ENCODE measurements at regions not wholly inside any gene's neighbourhood (a gene's known extent, or its start where the extent isn't known, plus 50 kb on each side); places are given as distances from the start of the nearest gene placed in this dataset.
"Not testable (repeated sequence)": the region's sequence is repeated elsewhere in the genome, so short reads cannot be mapped to it uniquely, and the experiment has no call there.

DNA sequence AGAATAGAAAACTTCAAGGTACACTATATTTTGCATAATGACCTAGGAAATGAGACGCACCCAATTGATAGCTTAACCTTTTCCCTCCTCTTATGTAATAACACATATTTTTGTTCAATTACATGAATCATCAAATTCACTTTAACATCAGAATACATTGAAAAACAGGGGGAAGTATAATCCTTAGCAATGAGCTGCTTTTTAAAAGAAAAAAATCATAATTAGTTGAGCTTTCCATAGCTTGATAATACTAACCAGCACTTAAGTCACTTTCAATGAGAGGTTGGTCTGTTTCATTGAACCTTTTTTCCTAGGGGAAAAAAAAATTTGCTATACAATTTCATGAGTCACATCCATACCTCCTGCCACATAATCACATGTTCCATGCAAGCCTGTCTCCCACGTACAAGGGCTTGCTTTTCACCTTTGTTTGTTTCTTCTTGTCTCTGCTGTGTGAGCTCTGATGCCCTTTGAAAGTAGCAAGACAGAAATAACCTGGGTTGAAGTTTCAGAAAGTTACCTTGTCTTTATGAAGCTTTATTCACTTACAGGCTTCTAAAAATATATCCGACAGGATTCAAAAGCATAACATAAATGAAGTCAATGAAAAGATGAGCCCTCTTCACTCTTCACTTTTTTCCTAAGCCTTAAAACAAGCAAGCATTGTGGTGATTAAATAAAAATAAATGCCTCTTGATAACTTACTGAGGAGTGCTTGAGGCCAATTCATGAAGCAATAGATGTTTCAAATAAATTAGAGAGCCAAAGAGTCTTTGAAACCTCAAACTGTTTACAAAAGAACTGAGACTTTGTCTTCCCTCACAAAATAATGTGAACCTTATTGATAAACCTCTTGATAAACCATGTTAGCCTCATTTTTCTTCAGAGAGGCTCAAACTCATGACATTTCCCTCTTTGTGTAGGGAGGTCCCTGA is 108.5 kb downstream of the FEM1C start:
- no peak for DNase-seq

GRCh38 chr5:115435065-115435777 is 109.4 kb downstream of the FEM1C start:
- no peak for DNase-seq

DNA sequence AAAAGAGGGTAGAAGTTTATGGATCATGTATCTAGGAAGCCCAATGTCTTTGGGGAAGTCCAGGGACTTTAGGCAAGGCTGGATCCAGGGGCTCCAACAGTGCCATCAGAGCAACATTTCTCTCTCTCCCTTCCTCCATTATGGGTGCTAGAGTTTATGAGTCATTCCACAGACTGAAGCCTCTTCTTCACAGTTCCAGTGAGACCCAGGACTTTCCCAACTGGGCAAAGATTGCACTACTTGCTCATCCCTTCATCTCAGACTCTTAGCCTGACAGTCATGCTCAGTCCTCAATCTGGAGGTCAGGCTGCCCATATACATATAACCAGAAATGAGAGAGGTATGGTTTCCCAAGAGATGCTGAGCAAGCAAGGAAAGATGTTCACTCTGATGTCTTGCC is 110.7 kb downstream of the FEM1C start:
- DNase-seq = no peak

DNA sequence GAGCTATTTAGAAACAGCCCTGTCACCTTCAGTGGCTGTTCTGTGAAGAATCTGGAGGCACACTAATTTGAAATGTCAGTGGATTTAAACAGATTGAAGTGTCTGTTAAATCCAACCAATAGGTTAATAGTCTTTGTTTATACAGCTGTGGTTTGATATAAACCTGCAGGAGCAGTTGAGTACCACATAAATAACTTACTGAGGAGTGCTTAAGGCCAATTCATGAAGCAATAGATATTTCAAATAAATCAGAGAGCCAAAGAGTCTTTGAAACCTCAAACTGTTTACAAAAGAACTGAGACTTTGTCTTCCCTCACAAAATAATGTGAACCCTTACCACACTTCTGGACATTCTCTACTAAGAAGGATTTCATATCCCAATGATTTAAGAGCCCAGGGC is 111.9 kb downstream of the FEM1C start:
- no peak for DNase-seq

DNA sequence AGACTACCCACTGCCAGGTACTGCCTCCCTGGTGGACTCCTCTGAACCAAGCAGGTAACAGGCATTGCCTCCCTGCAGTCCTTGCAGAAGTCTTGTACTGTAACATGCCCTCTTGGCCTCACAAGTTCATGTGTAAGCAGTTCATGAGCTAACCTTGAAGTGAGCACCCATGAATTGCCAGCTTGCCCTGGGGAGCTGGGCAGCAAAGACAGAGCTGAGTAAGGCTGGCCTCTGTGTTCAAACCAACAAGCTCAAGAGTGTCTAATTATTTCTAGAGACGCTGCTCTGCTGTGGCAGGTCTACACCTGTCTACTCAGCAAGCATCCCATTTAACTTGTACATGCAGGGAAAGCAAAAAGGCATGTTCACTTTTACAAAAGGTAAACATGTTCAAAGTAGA is 113.5 kb downstream of the FEM1C start:
- DNase-seq = no peak

GRCh38 chr5:115430374-115430773 is 114.2 kb downstream of the FEM1C start:
- no peak for DNase-seq

DNA sequence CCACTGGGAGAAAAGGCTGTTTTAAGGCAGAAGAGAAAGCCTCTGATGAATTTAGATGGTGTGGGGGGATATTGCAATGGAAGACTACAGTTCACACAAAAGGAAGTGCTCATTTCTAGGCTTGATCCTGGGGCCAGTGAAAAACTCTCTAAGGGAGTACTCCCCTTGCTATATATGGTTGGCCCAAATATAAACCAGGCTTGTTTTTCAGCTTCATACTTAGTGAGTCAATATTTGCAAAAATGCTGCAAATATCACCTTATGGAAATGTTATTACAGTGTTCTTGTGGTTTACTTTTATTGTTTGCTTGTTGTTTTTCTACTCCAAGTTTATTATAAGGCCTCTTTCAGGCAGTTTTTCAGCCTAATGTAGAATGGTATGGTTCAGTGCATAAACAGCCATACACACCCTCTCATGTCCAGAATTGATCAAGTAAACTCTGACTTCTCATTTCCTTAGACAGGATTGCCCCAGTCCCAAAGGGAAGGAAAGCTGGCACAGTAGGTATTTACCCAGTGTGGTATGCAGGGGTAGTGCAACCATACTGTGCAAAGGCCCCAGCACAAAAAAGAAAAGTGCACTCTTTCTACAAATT is 115.1 kb downstream of the FEM1C start:
- DNase-seq = no peak

DNA sequence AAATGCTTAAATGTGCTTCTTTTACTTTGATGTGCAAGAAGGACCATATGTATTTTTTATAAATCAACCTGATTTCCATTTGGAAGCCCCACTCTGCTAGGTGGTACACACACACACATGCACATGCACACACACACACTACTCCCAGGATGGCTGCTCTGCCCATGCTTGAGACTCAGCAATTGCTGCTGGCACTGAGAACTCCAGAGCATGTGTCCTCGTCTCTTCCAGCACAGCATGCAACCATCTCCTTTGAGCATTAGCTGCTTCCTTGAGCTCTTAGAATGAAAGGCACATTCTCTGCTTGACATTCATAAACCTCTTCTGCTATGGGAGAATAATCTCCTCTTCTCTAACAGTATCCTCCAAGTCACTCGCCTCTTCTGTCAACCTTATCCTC is 115.9 kb downstream of the FEM1C start:
- no peak for DNase-seq

DNA sequence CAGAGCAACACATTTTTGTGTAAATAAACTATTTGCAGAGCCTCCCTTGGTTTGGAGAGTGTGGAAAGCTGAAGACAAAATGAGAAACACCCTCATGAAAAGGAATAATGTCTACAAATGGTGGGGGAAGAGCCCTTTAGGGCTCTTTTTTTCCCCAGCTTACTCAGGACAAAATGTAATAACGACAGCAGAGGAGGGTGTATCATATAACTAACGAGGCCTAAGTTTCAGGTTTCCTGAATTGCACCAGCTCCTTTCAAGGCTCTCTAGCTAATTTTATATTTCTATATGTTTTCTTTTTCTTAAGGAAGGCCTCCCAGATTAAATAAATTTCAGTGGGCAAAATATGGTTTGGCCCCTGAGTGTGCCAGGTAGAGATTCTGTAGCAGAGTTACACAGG is 116.3 kb downstream of the FEM1C start:
- DNase-seq = no peak

DNA sequence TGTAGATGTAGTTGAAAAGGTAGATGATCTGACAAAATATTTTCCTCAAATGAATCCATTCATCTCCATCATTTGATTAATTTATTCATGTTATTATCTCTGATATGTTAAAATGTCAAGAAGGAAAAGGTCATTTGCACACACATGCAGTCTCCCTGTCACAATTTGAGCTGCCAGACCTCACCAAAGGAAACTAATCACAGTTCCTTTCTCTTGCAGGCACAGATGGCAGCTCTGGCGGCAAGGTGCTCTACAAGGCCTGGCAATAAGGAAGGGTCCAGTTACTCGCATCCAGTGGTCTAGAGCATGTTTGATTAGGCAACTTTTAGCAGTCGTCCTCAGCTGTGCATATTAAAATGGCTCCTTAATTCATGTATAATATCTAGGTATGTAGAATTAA is 120.1 kb downstream of the FEM1C start:
- DNase-seq = no peak

- no peak for DNase-seq
Observed at GRCh38 chr5:115424030-115424429, 120.5 kb downstream of the FEM1C start.

- DNase-seq = no peak
Observed at GRCh38 chr5:115423541-115423940, 121.0 kb downstream of the FEM1C start.

DNA sequence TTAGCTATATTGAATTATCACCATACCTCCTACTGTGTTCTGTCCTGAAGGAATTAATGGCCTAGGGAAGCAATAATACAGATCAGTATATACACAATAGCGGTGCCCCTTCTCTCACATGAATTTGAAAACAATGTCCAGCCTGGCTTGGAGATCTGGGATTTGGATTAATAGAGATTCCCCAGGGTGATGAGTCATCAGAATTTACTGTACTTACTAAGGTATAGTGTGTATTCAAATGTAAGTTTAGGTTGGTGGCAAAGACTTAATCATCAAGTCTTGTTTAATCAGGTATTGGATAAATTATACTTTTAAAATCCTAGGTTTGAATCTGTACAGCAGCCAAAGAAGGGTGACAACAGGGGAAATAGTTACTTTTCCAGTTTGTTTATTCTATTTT is 121.5 kb downstream of the FEM1C start:
- DNase-seq = no peak

DNA sequence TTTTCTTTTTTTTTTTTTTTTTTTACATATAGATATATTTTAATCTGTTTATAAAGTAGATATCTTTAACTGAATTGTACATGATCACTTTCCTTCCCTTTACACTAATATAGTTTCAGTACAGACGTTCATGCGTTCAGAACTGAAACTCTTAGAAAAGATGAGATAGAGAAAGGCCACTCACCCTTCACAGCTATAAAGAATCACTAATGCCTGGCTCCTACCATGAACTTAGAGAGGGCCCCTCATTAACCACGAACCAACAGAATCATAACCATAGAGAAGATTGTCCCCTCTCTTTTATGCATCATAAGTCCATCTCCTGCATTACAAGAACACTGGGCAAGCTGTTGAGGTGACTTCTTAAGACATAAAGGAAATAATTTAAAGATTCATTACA is 123.8 kb downstream of the FEM1C start:
- DNase-seq = not testable (repeated sequence)

DNA sequence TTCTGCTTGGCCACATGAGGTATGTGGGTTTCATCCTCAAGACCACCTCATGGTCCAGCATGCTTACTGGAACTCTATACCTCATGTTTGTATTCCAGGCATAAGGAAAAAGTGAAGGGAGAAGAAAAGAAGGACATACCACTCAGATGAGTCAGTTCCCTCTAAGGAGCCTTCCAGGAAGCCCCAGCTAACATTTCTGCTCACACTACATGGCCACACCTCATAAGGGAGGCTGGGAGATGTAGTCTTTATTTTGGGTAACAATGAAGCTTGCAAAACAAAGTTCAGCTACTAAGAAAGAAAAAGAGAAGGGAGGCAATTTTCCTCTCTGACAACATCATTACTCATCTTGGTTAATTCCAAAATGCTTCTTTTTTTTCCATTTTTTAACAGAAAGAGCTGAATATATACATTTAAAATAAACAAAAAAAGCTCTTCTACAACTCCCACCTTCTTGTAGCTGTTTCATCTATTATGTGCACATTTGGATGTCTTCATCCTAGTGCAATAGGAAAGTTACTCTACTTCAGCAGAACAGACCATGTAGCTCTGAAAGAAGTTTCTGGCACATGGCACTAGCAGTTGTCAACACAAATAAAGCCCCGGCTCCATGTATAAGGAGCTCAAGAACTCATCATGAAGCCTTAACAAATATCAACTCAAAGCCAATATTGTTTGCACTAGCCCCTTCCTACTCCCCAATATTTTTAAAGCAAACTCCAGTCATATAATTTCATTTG is 123.6 kb upstream of the CCDC112 start:
- DNase-seq = no peak

GRCh38 chr5:115418788-115419187 is 122.3 kb upstream of the CCDC112 start:
- no peak for DNase-seq

DNA sequence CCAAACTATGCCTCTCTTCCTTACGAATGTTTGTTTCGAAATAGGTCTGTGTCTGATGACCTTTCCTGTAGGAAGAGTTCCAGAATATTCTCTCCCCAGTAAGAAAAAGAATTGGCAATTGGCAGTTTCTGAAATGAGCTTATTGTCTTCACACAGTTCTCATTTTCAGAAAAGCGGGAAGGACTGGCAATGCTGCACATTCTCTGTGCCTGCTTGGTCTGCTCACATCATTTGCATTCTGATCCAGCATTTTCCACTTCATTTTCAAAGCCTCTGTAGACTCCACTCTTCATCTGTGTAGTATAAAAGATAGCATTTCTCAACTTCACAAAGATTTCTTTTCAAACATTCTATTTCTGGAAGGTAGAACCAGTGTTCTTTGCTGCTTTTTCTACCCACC is 120.6 kb upstream of the CCDC112 start:
- no peak for DNase-seq

- DNase-seq = no peak
Observed at GRCh38 chr5:115415143-115415491, 118.7 kb upstream of the CCDC112 start.

GRCh38 chr5:115414406-115415142 is 118.1 kb upstream of the CCDC112 start:
- no peak for DNase-seq

DNA sequence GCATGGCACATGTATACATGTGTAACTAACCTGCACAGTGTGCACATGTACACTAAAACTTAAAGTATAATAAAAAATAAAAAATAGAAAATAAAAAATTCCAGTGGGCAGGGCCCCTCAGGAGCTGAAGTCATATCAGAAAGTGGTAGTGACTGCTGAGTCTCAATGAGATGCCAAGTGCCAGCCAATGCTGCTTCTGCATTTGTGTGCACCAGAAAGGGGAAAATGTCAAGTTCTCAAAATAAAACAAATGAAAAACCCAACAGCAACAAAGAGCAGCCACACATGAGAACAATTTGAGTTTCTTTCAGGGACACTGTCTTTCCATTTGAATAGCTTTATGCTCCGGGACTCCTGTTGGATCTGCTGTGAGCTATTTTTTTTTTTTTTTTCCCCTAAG is 117.2 kb upstream of the CCDC112 start:
- DNase-seq = no peak

- no peak for DNase-seq
Observed at GRCh38 chr5:115409094-115409493, 112.6 kb upstream of the CCDC112 start.

- DNase-seq = no peak
Observed at GRCh38 chr5:115402822-115403577, 106.5 kb upstream of the CCDC112 start.

Data from RPMI8226 (cell line).